ENCODE measurements at regions not wholly inside any gene's neighbourhood (a gene's known extent, or its start where the extent isn't known, plus 50 kb on each side); places are given as distances from the start of the nearest gene placed in this dataset.

DNA sequence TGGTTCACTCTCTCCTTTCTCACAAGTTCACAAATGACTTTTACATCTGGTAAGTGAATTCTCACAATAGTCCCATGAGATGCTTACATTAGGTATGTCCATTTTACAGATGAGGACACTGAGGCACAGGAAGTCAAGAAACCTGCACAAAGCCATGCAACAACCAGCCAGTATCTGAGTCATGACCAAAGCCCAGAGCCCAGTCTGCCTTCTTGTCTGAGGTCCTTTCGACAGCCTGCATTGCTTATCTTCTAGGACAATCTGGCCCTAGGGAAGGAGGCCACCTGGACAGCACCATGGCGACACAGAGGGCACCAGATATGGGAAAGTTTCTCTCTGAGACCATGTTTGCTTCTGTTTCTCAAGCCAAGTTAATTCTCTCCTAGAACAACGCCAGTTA, 197.1 kb downstream of the NSG2 start:
- TF ChIP-seq EZH2 (IDR thresholded peaks at IDR 0.05; ENCODE audit: borderline replicate concordance, low read length), result no peak
- TF ChIP-seq, protein P1, sequence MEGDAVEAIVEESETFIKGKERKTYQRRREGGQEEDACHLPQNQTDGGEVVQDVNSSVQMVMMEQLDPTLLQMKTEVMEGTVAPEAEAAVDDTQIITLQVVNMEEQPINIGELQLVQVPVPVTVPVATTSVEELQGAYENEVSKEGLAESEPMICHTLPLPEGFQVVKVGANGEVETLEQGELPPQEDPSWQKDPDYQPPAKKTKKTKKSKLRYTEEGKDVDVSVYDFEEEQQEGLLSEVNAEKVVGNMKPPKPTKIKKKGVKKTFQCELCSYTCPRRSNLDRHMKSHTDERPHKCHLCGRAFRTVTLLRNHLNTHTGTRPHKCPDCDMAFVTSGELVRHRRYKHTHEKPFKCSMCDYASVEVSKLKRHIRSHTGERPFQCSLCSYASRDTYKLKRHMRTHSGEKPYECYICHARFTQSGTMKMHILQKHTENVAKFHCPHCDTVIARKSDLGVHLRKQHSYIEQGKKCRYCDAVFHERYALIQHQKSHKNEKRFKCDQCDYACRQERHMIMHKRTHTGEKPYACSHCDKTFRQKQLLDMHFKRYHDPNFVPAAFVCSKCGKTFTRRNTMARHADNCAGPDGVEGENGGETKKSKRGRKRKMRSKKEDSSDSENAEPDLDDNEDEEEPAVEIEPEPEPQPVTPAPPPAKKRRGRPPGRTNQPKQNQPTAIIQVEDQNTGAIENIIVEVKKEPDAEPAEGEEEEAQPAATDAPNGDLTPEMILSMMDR (conservative IDR thresholded peaks at IDR 0.05 in 1 of 2, IDR thresholded peaks at IDR 0.05 in 1 of 2; ENCODE audit: extremely low read depth in 1 of 2, insufficient read depth in 1 of 2, low read depth in 1 of 2, low read length in 2 of 2), result no peak

Data from mammary epithelial cell (primary cell).